Esophagus mucosa (tissue), 1 donor: ENCODE measurements at regions not wholly inside any gene's neighbourhood (a gene's known extent, or its start where the extent isn't known, plus 50 kb on each side); places are given as distances from the start of the nearest gene placed in this dataset.
A peak's percentile ranks its signal among the peaks of the same experiment; 100 is the strongest.
"Not testable (repeated sequence)": the region's sequence is repeated elsewhere in the genome, so short reads cannot be mapped to it uniquely, and the experiment has no call there.

Experiments used
- ATAC-seq: fragments of 200-7000 bp; cut with Tn5 transposase; one replicate; pipeline ENCODE4 v1.9.1; 2020
- donor health status: DM: yes; HTN: yes; CAD: no.

DNA sequence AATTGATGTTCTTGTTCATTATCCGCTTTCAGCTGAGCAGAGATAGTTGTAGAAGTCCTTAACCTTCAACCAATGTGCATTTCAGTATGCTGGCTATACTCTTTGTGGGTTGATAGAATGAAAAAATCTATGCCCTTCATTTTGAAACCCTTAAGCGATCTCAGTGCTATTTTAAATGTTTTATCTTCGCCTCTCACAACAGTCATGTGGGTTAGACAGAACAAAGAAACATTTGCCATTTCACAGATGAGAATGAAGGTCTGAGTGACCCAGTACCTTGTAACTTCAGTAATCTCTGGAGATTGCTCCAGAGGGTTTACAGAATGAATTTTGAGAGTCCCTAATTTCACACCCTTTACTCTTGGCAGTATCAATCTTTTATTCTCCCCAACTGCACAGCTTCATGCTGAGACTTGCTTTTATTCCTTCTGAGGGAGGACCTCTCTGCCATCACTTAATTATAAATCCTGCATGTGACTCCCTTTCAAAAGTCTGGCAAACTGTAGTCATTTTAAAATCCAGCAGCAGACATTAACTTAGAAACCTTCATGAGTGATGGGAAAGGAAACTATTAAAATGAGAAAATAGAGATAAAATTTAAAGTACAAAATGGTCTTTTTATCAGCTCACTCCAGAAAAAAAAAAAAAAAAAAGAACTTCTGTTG lies 921.5 kb downstream of the RAB28 start:
- no peak for ATAC-seq

DNA sequence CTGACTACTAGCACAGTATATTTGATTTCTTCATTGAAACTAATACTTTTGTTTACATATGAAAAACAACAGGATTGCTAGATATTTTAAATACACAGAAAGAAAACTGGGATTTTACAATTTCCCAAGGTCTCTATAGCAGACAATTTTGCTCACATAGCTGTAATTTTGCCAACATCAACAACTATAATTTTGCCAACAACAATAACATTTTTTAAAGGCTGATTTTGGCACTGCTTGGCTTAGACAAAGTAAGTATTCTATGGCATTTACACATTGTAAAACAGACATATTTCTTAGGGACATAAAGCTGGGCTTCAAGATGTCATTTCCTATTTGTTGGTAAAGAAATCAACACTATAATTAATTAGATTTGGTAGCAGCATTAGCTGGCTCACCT lies 922.1 kb downstream of the RAB28 start:
- ATAC-seq, result no peak

DNA sequence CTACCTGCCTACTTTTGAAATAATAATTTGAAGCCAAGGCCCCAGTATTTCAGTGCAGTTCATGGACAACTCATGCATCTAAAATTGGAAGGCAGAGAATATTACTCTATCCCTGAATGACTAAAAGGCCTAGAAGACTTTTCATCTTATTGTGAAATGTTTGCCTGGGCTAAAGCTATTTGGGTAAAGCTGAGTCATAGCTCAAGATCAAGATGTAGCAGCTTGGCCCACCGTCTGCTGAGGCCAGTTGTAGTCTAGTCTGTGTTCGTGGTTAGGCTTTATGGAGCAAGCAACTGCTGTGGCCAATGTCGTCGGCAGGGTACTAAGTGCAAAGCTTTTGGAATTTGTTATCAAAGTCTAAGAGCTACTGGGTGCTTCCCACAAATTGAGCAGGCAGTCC lies 929.1 kb downstream of the RAB28 start:
- ATAC-seq, result no peak

DNA sequence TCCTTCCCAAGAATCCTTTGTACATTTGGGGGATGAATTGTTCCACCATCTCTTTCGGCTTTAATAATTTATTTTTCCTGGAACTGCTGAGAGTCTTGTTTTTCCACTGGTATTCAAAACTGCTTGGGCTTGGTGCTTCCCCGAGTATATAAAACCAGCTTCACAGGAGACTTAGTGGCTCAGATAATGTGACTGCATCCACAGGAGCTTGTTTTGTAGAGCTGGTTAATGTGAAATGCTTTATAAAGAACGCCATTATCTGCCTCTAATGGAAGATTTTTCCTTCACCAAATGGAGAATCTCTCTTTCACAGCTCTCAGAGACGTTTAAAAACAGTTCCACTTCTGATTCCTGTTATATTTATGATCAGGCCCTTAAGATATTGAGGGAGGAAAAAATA lies 935.5 kb downstream of the RAB28 start:
- ATAC-seq, result no peak

DNA sequence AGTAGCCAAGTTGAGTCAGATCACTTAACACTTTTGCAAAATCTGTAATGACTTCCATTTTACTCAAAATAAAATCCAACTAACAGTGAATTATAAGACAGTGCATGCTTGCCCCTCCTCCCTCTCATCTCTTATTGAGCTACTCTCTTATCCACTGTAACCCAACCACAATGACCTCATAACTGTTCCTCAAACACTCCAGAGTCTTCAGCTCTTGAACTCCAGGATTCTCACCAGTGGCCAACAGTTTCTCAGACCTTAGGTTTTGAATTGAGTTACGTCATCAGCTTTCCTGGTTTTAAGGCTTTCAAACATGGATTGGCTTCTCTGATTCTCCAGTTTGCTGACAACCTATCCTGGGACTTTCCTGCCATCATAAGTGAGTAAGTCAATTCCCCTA lies 938.3 kb downstream of the RAB28 start:
- ATAC-seq, result no peak

DNA sequence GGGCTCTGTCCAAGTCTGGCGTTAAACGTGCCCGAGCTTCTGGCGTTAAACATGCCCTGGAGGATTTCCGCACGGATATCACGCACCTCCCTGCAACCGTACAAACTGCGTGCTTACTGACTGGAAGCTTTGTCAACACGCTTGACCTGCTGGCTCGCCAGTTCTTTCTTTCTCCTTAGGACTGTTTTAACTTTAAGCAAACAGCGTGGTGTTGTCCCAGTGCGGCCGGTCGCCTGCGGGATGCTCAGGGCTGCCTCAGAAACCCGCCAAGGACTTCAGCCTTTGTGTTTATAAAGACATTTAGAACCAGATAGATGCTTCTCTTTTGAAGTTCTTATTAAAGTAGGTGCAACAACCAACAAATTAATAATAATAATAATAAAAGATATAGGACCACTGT lies 946.0 kb downstream of the RAB28 start:
- ATAC-seq, result no peak

DNA sequence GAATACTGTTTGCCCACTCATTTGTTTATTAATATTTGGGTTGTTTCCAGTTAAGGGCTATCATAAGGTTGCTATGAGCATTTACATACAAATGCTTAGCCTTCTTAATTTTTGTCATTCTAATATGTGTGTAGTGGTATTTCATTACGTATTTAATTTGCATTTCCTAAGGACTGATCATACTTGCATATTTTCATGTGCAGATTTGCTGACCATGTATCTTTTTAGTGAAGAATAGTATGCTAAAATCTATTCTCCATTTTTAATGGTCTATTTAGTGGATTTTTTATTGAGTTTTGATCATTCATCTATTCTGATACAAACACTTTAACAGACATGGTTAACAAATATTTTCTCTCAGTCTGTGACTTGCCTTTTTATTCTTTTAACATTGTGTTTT lies 949.5 kb downstream of the RAB28 start:
- ATAC-seq, result no peak

DNA sequence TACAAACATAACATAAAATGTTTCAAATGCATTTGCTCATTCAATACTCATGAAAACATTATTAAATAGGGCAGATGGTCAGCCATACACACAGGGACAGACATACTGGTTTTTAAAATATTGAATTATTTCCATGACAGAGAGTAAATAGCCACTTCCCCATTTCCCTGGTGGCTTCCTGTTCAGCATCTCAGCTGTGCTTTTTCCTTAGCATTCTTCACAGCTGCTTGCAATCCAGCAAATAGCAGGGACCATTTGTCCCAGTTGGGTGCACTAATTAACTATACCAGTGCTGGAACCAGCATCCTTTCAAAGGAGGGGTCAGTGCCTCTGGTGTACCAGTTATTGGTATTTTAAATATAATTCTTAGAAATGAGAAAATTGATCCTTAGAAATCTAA lies 964.7 kb downstream of the RAB28 start:
- ATAC-seq, result no peak

DNA sequence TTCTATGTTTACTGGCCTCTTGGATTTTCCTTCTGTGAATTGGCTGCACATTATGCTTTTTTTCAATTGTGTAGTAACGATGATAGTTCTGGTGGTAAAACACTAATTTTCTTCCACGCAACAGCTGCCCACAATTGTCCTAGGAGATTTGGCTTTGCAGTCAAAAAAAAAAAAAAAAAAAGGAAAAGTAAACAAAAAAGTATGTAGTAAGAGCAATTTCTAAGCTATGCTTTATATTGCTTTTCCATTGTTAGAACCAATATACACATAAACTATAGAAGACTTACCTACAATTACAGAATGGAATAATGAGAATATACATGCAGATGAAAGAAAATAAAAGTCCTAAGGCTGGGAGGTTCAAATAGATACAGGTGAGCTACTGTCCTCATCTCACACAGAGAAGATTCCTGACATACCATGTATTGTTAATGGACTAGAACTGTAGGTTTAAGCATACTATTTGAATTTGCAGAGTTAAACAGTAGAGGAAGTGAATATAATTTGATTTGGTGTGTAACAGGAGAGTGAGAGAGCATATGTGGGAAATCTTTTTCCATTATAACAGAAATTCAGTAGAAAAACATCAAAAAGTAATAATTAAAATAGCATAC lies 976.2 kb downstream of the RAB28 start:
- no peak for ATAC-seq

DNA sequence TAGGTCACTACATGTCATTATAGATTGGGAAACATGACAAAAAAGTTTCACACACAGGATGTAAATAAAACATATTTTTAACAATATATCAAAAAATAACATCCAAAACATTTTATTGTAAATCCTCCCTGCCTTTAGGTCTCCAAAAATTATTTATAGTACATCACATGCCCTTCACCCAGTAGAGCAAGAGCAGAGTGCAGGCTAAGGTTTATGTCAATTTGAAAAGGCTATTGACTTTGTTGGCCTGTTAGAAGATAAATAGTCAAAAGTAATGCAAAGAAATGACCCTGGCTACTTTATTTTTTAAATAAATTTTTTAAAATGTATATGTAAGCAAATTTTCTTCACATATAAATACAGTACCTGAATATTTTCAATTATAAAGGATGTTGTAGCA lies 983.7 kb downstream of the RAB28 start:
- ATAC-seq, result no peak

DNA sequence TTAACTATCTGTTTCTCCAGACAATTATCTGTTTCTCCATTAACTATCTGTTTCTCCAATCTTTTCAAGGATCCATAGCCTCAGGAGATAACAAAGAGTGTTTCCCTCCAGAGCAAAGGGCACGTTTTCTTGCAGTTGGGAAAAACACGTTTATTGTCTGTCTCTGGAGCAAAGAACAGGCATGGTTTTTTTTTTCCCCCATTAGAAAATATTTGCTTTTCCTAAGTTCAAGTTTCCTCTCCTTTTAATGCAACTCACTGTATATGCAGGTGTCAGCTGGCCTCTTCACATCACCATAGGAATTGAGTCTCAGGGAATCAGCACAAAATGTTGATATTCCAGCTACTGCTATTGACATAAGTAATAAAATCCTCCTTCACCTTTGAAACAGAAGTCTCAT lies 984.4 kb downstream of the RAB28 start:
- ATAC-seq, result no peak

DNA sequence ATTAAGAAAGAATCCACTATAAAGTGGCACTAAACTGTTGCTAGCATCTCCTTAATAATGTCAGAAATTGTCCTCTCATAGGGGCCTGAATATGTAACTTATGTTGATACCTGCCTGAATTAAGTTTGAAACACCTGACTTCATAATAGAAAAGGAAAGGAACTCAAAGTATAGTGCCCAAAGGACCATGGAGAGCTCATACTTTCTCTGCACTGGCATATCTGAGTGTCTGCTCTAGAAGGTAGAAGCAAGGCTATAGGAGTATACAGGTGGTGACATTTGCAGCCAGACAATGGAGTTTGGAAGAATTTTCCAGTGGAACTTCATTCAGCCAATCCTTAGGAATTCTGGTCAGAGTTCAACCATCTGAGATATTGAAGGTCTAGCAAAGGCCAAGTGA lies 988.9 kb downstream of the RAB28 start:
- ATAC-seq, result no peak

DNA sequence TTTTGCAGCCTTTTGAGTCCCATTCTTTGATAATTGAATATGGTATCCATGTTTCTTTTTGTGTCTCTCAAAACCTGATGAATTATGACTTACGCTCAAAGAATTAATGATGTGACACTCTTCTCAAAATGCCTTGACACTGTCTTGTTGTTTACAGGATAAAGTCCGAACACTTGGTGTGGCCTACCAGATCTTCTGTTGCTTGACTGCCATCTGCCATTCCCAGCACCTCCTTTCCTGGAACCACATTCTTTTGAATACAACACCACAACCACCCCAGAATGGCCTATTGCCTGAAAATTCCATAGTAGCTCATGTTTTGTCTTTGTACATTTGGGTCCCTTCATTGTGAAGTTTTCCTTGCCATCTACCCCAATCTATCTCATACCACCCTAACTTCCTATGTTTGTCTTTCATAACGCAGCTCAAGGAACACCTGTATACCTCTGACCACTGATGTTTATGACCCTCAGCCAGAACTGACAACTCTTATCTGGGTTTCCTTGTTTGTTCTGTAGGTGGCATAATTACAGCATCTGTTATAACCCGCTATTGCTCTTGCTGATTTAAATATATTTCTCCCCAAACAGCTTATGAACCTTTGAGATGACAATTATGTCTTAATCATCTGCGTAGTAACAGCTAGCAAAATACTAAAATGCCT lies 991.3 kb downstream of the RAB28 start:
- ATAC-seq, result no peak

DNA sequence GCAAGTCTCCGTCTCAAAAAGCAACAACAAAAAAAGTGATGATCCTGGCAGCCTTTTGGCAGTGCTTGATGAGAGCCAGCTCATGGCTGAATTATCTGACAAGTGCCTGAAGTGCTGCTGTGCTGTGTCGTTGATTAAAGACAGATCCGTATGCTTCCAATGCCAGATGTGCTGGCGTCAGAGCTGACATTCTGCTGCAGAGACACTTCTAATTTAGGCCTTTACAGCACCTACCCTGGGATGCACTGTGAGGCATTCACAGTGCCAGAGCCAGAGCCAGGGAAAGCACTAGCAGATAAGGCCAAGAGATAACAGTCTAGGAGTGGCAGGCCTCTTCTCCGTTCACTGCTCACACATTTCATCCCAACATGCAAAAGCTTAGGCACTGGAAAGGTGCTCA lies 995.5 kb downstream of the RAB28 start:
- ATAC-seq, result no peak

DNA sequence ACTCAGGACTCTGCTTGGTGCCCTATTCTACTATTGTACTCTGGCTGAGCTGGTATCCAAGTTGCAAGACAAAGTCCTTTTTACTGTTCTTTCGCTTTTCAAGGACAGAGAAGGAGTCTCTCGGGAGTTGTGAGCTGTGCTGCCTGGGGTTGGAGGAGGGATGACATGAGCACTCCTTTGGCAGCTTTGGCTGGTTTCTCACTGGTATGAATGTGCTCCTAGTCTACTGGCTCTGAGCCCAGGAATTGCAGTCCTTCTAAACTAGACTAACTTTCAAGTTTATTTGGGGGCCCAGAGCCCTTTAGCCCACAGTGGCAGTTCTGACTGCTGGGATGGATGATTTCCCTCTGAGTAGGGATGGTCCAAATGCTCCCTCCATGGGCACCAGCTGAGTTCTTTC lies 997.1 kb downstream of the RAB28 start:
- ATAC-seq, result no peak

DNA sequence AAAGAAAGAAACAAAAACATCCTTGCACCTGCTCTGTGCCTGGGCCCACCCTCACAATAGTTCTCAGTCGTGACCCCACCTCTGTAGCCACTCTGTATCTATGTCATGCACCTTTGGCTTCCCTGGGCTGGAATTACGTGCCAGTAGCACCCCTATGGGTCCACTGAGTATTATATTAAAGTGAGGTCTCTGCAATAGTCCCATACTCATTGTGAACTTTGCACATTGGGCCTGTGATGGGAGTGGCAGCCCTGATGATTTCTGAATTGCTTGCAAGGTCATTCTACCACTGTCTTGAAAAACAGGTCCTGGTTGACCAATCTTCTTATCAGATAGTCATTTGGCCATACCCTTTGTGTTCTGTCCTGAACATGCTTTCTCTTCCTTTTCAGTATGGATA lies 1012.1 kb downstream of the RAB28 start:
- no peak for ATAC-seq

DNA sequence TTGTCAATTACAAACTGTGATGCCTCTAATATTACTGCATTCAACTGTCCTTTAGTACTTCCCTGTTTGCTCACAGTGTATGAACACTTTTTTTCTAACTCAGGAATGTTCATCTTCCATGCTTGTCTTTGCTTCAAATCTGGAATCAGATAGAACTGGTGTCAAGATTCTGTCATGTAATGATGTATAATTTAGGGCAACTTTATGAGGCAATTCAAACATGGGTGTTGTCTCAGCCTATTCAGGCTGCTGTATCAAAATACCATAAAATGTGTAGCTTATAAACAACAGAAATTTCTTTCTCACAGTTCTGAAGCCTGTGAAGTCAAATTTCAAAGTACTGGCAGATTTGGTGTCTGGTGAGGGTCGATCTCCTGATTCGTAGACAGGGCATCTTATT lies 1012.9 kb downstream of the RAB28 start:
- ATAC-seq, result no peak

DNA sequence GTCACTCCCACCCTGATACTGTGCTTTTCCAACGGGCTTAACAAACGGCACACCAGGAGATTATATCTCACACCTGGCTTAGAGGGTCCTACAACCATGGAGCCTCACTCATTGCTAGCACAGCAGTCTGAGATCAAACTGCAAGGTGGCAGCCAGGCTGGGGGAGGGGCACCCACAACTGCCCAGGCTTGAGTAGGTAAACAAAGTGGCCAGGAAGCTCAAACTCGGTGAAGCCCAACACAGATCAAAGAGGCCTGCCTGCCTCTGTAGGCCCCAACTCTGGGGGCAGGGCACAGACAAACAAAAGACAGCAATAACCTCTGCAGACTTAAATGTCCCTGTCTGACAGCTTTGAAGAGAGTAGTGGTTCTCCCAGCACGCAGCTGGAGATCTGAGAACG lies 1022.6 kb downstream of the RAB28 start:
- not testable (repeated sequence) for ATAC-seq

DNA sequence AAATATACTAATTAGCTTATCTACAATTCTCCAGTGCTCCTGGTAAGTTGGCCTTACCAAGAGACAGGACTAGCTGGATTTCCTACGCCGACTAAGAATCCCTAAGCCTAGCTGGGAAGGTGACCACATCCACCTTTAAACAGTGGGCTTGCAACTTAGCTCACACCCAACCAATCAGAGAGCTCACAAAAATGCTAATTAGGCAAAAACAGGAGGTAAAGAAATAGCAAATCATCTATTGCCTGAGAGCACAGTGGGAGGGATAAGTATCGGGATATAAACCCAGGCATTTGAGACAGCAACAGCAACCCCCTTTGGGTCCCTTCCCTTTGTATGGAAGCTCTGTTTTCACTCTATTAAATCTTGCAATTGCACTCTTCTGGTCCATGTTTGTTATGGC lies 1025.0 kb downstream of the RAB28 start:
- ATAC-seq, result no peak

DNA sequence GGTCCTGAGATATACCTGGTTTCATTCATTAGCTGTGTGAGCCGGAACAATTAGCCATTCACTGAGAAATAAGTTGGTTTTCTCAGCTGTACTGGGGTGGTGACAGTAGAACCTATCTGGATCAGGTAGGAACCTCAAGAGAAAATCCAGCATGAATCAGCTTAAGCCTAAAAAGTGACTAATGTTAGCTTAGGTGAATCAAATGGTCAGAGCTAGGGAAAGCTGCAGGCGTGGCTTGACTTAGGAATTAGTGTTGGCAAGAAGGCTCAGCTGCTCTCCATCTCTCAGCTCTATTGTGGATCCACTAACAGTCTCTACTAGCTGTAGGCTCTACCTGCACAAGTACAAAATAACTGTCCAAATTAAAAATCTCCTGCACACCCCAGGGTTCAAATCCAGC lies 1025.5 kb downstream of the RAB28 start:
- peak; percentile 56 for ATAC-seq

DNA sequence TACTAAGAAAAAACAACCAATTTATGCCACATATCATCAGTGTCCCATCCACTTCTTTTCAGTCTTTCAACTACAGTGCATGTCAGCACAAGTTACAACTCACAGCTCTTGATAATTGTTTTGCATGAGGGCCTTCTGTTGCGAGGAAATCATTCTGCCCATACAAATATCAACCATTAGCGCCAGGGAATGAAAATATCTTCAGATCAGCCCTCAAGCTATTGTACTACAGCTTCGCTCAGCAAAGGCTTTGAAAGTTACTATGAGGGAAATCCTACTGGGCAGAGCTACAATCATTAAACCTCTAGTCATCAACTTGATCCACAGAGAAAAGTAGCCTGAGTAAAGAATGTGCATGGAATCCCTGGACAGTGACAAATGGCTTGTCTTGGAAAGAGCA lies 1023.6 kb upstream of the HS3ST1 start:
- ATAC-seq, result no peak

DNA sequence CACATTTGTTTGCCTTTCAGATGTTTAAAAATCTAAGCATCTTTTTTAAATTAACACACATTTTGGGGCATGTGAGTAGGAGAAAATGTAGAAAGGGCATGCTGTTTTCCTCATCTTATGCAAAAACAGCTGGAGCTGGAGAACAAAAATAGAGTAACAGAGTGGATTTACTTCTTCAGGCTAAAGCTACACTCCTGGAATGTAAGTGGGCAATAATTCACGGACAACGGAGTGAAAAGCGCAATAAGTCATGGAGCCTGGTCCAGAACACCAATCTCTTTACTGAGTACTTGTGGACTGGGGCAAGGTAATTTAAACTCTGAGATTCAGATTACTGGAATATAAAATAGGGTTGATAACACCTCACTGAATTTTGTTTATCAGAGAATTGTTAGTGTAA lies 1018.8 kb upstream of the HS3ST1 start:
- no peak for ATAC-seq

DNA sequence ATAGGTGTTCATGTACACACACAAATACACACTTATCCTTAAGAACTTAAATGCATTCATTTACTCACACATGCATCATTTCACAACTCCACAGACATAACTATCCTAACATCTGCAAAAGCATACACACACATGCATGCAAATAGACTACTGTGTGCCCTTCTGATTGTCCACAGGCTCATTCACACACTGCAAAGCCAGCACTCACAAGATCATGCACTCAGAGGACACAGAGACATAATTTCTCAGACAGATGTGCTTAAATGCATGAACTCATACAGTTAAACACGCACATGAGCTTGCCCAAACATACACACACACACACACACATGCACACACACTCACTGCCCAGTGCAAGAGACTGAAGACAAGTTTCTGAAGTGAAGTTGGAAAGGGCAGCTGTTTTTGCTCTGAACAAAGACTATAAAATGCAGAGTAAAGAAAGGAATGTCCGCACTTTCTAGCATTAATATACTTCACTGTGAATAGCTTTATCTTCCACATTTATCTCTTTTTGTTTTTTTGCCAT lies 1018.0 kb upstream of the HS3ST1 start:
- no peak for ATAC-seq

DNA sequence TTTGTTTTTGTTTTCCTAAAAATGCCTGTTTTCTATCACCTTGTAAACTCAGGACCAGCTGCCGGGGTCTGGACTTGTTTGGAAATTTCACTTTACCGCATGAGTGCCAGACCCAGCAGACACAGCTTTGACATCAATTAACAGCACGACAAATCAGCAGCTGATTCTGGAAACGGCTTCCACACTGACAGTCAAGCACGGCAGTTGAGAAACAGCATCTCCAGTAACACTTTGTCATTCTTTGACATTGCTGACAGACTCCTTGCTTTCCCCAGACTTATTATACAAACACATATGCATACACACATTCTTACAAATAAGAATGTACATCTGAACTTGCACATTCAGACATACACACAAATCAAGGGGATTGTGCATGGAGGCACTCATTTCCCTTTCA lies 1017.6 kb upstream of the HS3ST1 start:
- no peak for ATAC-seq
